NAMALWA (cell line): ENCODE measurements at regions not wholly inside any gene's neighbourhood (a gene's known extent, or its start where the extent isn't known, plus 50 kb on each side); places are given as distances from the start of the nearest gene placed in this dataset.
"Not testable (repeated sequence)": the region's sequence is repeated elsewhere in the genome, so short reads cannot be mapped to it uniquely, and the experiment has no call there.

Experiments used
- DNase-seq: peaks from one replicate; pipeline ENCODE4 v3.0.0-alpha.2; 2015; ENCODE audit warnings: low spot score

- DNase-seq = no peak
Measured at GRCh38 chr2:111620281-111620680, 263.7 kb downstream of the ANAPC1 start.

GRCh38 chr2:111622859-111623258 is 261.1 kb downstream of the ANAPC1 start:
- no peak for DNase-seq

- no peak for DNase-seq
Measured at GRCh38 chr2:111623380-111623779, 260.6 kb downstream of the ANAPC1 start.

GRCh38 chr2:111624411-111625156 is 259.4 kb downstream of the ANAPC1 start:
- no peak for DNase-seq

- DNase-seq = not testable (repeated sequence)
Measured at GRCh38 chr2:111625157-111625537, 258.8 kb downstream of the ANAPC1 start.

- no peak for DNase-seq
Measured at GRCh38 chr2:111626037-111626864, 257.7 kb downstream of the ANAPC1 start.

DNA sequence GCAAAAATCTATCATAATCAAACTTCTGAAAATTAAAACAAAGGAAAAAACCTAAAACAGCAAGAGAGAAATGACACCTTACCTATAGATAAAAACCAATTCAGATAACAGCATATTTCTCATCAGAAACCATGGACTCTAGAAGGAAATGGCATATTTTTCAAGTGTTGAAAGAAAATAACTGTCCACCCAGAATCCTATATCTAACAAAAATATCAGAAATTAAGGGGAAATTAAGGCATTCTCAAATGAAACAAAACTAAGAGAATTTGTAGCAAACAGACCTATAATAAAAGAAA is 257.2 kb downstream of the ANAPC1 start:
- no peak for DNase-seq

DNA sequence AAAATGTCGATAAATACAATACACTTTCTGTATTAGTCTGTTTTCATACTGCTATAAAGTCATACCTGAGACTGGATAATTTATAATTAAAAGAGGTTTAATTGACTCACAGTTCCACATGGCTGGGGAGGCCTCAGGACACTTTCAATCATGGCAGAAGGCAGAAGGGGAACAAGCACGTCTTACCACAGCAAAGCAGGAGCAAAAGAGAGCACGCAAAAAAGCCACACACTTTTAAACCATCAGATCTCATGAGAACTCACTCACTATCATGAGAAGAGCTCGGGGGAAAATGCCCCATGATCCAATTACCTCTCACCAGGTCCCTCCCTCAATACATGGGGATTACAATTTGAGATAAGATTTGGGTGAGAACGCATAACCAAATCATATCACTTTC is 256.7 kb downstream of the ANAPC1 start:
- DNase-seq = no peak

- DNase-seq = no peak
Measured at GRCh38 chr2:111628221-111628620, 255.8 kb downstream of the ANAPC1 start.

- no peak for DNase-seq
Measured at GRCh38 chr2:111629983-111630382, 254.0 kb downstream of the ANAPC1 start.

- DNase-seq = no peak
Measured at GRCh38 chr2:111632661-111633060, 251.3 kb downstream of the ANAPC1 start.

GRCh38 chr2:111633189-111633588 is 250.8 kb downstream of the ANAPC1 start:
- DNase-seq = no peak

GRCh38 chr2:111633643-111634042 is 250.3 kb downstream of the ANAPC1 start:
- DNase-seq = no peak

DNA sequence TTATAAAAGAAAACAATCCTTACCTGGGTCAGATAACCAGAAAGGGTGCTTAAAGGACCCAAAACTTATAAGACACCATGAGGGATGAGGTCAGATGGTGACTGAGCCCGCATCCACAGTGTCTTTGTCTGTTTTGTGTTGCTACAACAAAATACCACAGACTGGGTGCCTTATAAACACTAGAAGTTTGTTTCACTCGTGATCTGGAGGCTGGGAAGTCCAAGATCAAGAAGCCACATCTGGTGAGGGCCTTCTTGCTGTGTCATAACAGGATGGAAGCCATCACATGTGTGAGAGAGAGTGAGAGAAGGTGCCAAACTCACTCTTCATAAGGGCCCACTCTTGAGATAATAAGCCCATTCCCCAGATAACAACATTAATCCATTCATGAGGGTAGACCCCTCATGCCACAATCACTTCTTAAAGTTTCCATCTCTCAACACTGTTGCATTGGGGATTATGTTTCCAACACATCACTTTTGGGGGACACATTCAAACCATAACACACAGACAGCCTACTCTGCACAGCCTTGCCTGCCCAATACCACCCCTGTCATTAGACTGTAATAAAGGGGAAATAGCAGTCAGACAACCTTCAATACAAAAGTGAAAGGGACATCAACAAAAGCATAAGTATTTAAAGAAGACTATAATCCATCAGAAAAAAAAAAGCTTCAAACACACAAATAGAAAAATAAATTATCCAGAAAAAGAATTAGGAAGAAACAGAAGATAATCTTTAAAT is 249.8 kb downstream of the ANAPC1 start:
- DNase-seq = no peak

- no peak for DNase-seq
Measured at GRCh38 chr2:111634995-111635538, 248.9 kb downstream of the ANAPC1 start.

- DNase-seq = no peak
Measured at GRCh38 chr2:111636905-111637304, 247.1 kb downstream of the ANAPC1 start.

DNA sequence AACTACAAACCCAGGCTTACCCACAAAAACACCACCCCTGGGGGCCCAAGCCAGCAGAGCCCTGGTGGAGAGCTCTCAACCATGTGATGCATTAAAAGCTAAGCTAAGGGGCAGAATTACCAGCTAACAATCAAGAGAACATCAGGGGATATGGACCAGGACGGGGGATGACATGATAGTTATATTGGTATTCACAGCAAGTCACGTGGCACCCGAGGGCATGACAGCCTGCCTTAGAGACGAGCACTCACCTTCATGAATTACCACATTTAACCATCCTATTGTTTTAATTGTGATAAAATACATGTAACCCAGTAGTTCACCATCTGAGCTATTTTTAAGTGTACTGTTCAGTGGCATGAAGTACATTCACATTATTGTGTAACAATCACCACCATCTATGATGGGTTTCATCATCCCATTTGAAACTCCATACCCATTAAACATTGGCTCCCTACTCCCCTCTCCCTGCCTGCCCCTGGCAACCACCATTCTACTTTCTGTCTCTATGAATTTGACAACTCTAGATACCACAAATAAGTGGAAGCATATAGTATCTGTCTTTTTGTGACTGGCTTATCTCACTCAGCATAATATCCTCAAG is 245.6 kb downstream of the ANAPC1 start:
- DNase-seq = no peak

GRCh38 chr2:111640480-111640879 is 243.5 kb downstream of the ANAPC1 start:
- no peak for DNase-seq

DNA sequence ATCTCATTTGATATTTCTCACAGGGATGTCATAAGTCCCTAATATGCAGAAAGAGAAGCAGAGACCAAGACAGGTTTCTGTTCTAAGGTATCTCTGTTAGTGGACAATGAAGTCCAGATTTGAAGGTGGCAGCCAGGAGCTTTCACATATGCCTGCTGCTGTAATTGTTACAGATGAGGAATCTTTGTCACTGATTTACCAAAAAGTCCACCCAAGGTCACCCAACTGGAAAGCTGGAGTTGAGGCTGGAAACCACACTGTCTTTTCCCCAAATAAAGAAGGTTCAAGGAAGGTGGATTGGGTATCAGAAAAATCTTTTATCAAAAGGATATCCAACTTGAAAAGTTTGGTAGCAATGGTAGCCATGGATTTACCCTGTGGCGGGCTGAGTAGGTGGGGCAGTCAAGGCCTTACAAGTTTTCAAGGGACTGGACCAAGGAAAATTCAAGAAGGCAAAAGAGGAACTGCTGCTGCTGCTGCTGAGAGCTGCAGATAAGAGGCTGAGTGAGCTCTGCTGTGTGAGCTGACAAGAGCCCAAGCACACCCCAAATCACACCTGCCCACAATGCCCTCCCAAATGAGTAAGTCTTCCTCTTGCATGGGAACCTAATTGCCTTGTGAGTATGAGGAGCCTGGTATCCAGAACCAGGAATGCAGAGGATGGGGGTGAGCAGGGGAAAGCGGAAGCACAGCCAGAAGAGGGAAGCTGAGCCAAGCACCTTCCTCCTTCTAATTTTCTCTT is 241.2 kb downstream of the ANAPC1 start:
- DNase-seq = no peak

DNA sequence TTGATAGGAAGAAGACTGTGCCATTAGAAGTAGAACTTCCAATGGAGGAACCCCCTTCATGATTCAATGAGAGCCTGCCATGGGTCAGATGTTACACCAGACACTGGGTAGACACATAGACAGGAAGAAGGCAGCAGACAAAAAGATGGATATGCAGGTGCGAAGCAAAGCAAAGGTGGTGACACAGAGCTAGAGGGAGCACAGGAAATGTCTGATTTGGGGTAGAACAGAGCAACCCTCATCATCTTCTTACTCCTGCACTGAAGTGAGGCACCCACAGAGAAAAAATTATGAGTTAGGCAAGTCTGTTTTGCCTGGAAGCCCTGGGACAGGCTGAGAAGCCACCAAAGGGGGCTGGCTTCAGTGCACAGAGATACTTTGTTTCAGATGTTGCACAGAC is 240.2 kb downstream of the ANAPC1 start:
- DNase-seq = no peak

- no peak for DNase-seq
Measured at GRCh38 chr2:111647359-111647758, 236.6 kb downstream of the ANAPC1 start.

GRCh38 chr2:111652038-111652437 is 232.0 kb downstream of the ANAPC1 start:
- no peak for DNase-seq
